ENCODE measurements at regions not wholly inside any gene's neighbourhood (a gene's known extent, or its start where the extent isn't known, plus 50 kb on each side); places are given as distances from the start of the nearest gene placed in this dataset.

DNA sequence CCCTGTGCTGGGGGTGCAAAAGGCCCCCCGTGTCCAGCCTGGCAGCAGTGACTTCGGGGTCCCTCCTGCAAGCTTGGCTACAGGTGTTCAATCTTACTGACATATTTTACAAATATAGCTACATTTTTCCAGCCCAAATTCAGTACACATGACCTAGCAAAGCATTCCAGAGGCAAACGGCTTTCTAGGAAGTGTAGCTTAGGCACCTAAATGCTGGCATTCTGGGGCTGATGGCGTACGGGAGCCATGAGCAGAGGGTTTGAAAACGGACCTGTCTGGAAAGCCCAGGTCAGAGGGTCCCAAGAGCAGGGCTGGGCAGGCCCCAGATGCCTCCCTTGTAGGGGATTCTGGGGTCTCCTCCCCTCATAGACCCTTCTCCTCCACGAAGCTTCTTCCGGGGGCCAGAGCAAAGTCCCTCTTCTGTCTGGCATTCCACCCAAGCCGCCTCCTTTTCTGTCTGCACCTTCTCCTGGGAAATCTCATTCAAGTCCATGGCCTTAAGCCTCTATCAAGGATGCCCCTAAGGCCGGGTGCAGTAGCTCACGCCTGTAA lies 63.3 kb upstream of the ASAP2 start:
- TF ChIP-seq, protein P1, sequence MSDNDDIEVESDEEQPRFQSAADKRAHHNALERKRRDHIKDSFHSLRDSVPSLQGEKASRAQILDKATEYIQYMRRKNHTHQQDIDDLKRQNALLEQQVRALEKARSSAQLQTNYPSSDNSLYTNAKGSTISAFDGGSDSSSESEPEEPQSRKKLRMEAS (IDR thresholded peaks at IDR 0.05) = no peak
- TF ChIP-seq, protein P2, sequence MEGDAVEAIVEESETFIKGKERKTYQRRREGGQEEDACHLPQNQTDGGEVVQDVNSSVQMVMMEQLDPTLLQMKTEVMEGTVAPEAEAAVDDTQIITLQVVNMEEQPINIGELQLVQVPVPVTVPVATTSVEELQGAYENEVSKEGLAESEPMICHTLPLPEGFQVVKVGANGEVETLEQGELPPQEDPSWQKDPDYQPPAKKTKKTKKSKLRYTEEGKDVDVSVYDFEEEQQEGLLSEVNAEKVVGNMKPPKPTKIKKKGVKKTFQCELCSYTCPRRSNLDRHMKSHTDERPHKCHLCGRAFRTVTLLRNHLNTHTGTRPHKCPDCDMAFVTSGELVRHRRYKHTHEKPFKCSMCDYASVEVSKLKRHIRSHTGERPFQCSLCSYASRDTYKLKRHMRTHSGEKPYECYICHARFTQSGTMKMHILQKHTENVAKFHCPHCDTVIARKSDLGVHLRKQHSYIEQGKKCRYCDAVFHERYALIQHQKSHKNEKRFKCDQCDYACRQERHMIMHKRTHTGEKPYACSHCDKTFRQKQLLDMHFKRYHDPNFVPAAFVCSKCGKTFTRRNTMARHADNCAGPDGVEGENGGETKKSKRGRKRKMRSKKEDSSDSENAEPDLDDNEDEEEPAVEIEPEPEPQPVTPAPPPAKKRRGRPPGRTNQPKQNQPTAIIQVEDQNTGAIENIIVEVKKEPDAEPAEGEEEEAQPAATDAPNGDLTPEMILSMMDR (IDR thresholded peaks at IDR 0.05; ENCODE audit: control extremely low read depth in 1 of 3, insufficient read depth in 1 of 3, low read depth in 1 of 3, low read length in 3 of 3) = no peak

All from H1 (cell line).